DMS 273 (cell line): ENCODE measurements at regions not wholly inside any gene's neighbourhood (a gene's known extent, or its start where the extent isn't known, plus 50 kb on each side); places are given as distances from the start of the nearest gene placed in this dataset.
"Not testable (repeated sequence)": the region's sequence is repeated elsewhere in the genome, so short reads cannot be mapped to it uniquely, and the experiment has no call there.

Source experiments
- DNase-seq: peaks from one replicate; lab custom pipeline; 2025; ENCODE audit not compliant: unreplicated experiment; lab: John Stamatoyannopoulos, UW

GRCh38 chr2:215260097-215260677, 51.7 kb upstream of the ATIC start:
- no peak for DNase-seq

GRCh38 chr2:215249501-215249900, 62.4 kb upstream of the ATIC start:
- no peak for DNase-seq

GRCh38 chr2:215245919-215246318, 65.9 kb upstream of the ATIC start:
- not testable (repeated sequence) for DNase-seq

GRCh38 chr2:215241791-215242305, 70.0 kb upstream of the ATIC start:
- DNase-seq: no peak

- DNase-seq: no peak
Measured at GRCh38 chr2:215238485-215239098, 73.3 kb upstream of the ATIC start.

DNA sequence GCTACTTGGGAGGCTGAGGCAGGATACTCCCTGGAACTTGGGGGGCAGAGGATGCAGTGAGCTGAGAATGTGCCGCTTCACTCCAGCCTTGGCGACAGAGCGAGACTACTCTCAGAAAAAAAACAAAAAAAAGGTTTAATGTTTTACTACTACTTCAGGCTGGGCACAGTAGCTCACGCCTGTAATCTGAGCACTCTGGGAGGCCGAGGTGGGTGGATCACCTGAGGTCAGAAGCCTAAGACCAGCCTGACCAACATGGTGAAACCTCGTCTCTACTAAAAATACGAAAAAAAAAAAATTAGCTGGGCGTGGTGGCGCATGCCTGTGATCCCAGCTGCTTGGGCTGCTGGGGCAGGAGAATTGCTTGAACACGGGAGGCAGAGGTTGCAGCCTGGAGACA, 75.7 kb upstream of the ATIC start:
- DNase-seq: no peak

GRCh38 chr2:215220221-215220620, 81.8 kb upstream of the ABCA12 start:
- not testable (repeated sequence) for DNase-seq

DNA sequence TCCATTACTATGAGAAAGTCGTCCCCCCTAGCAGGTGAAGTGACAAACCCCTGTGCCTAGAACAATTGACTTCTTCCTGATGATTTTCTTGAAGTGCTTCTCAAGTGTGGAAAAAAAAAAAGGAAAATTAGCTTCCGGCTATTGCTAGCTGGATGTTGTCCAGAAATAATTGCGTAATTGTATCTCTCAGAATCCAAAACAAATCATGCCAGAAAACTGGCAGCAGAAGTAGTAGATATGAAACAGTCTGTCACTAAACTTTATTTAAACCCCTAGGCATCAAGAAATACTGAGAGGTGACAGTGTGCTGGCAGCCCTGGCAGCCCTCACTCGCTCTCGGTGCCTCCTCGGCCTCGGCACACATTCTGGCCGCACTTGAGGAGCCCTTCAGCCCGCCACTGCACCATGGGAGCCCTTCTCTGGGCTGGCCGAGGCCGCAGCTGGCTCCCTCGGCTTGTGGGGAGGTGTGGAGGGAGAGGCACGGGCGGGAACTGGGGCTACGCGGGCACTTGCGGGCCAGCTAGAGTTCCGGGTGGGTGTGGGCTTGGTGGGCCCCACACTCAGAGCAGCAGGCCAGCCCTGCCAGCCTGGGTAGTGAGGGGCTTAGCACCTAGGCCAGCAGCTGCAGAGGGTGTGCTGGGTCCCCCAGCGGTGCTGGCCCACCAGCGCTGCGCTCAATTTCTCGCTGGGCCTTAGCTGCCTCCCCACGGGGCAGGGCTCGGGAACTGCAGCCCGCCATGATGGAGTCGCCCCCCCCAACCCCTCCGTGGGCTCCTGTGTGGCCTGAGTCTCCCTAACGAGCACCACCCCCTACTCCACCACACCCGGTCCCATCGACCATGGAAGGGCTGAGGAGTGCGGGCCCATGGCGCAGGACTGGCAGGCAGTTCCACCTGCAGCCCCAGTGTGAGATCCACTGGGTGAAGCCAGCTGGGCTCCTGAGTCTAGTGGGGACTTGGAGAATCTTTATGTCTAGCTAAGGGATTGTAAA, 80.5 kb upstream of the ABCA12 start:
- no peak for DNase-seq

- DNase-seq: no peak
Measured at GRCh38 chr2:215216806-215217205, 78.4 kb upstream of the ABCA12 start.

GRCh38 chr2:215215637-215216036, 77.2 kb upstream of the ABCA12 start:
- DNase-seq: no peak

- DNase-seq: peak; percentile 2
Measured at GRCh38 chr2:215210082-215210481, 71.7 kb upstream of the ABCA12 start.

DNA sequence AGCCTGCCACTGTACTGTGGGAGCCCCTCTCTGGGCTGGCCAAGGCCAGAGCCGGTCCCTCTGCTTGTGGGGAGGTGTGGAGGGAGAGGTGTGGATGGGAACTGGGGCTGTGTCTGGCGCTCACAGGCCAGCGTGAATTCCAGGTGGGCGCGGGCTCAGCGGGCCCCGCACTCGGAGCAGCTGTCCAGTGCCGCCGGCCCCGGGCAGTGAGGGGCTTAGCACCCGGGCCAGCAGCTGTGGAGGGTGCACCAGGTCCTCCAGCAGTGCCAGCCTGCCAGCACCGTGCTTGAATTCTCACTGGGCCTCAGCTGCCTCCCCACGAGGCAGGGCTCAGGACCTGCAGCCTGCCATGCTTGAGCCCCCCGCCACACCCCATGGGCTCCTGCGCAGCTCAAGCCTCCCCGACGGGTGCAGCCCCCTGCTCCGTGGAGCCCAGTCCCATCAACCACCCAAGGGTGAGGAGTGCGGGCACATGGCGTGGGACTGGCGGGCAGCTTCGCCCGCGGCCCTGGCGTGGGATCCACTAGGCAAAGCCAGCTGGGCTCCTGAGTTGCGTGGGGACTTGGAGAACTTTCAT, 69.5 kb upstream of the ABCA12 start:
- no peak for DNase-seq

GRCh38 chr2:215207041-215207440, 68.6 kb upstream of the ABCA12 start:
- DNase-seq: no peak

GRCh38 chr2:215205787-215206186, 67.4 kb upstream of the ABCA12 start:
- DNase-seq: no peak

DNA sequence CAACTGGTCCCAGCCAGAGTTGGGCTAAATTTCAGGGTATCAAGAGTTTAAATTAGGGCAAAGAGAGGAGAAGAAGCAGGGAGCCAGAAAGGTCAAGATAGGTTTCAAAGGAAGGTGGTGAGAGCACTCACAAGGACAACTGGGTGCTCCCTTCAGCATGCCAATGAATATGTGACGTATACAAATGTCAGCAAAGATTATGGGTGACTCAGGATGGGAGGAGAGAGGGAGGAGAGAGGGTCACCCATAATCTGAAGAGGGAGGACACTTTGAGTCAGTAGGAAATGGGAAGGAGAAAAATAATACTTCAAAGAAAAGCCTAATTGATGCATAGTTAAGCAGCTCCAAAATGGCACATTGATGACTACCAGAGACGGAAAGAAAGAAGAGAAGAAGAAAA, 53.1 kb upstream of the ABCA12 start:
- no peak for DNase-seq

GRCh38 chr2:215190588-215190987, 52.2 kb upstream of the ABCA12 start:
- DNase-seq: no peak

DNA sequence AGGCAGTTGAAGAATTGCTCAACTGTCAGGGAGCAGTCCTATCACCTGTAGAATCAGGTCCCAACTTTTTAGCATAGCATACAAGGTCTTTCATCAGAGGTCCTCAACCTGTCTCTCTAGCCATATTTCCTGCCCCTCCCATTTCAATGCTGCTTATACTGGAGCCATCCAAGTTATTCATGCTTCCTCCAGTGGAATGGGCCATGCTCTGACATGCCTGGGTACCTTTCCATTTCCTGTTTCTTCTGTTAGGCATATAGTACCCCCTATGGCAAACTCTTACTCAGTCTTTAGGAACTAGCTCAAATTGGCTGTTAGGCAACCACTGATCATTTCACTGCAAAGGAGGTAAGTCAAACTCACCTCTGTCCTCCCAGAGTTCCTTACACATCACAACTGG, 51.0 kb upstream of the ABCA12 start:
- DNase-seq: no peak
